ENCODE measurements at regions not wholly inside any gene's neighbourhood (a gene's known extent, or its start where the extent isn't known, plus 50 kb on each side); places are given as distances from the start of the nearest gene placed in this dataset.
"Not testable (repeated sequence)": the region's sequence is repeated elsewhere in the genome, so short reads cannot be mapped to it uniquely, and the experiment has no call there.

DNA sequence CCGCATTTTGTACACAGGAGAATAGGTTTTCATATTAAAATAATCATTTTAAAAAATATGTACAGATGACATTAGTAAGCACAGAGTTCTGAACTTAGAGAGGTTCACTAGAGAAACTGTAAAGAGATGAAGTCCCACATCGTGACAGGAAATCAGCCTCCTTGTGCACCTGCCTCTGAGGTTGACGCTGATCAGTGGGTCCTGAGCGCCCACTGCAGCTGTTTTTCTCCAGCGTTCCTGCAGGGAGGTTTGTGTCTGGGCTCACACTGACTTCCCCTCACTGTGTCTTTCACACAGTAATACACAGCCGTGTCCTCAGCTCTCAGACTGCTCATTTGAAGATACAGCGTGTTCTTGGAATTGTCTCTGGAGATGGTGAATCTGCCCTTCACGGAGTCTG is 561.5 kb downstream of the TMEM121 start:
- Histone ChIP-seq H3K4me1 (no peaks in the 10 kb centered on the region), H3K4me3 (no peak overlapping the region), H3K4me2 (no peak overlapping the region), H3K9me3 (no peaks in the 10 kb centered on the region), H3K27ac (no peak overlapping the region)
- FAIRE-seq (no peak), DNase-seq (ENCODE audit: low read depth in 1 of 2, low spot score in 1 of 2) (no peak), ATAC-seq (no peak)
- POLR2A ChIA-PET, result no interaction called here
- WGBS (ENCODE audit: missing lambda C conversion rate), result 4% methylated on average over 6 of the region's 8 CpGs
- CTCF ChIA-PET, result no interaction called here
- no peak for TF ChIP-seq ESRRA (IDR thresholded peaks at IDR 0.05; ENCODE audit: borderline replicate concordance, low read length)
- TF ChIP-seq, protein P1, sequence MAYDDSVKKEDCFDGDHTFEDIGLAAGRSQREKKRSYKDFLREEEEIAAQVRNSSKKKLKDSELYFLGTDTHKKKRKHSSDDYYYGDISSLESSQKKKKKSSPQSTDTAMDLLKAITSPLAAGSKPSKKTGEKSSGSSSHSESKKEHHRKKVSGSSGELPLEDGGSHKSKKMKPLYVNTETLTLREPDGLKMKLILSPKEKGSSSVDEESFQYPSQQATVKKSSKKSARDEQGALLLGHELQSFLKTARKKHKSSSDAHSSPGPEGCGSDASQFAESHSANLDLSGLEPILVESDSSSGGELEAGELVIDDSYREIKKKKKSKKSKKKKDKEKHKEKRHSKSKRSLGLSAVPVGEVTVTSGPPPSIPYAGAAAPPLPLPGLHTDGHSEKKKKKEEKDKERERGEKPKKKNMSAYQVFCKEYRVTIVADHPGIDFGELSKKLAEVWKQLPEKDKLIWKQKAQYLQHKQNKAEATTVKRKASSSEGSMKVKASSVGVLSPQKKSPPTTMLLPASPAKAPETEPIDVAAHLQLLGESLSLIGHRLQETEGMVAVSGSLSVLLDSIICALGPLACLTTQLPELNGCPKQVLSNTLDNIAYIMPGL (CRISPR knock-in tag; IDR thresholded peaks at IDR 0.05; ENCODE audit: borderline replicate concordance), result no peak
- no peak for TF ChIP-seq MYC (IDR thresholded peaks at IDR 0.05; ENCODE audit: borderline replicate concordance, low read length)
- TF ChIP-seq RARB (CRISPR knock-in tag; IDR thresholded peaks at IDR 0.05), result no peak
- no peak for TF ChIP-seq FOSB (CRISPR knock-in tag; IDR thresholded peaks at IDR 0.05)
- TF ChIP-seq BHLHE40 (IDR thresholded peaks at IDR 0.05; ENCODE audit: low read depth, low read length), result no peak
- TF ChIP-seq, protein P2, sequence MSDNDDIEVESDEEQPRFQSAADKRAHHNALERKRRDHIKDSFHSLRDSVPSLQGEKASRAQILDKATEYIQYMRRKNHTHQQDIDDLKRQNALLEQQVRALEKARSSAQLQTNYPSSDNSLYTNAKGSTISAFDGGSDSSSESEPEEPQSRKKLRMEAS (IDR thresholded peaks at IDR 0.05), result no peak
- no peak for TF ChIP-seq CHD2 (IDR thresholded peaks at IDR 0.05; ENCODE audit: low read length, partially characterized antibody)
- no peak for TF ChIP-seq JUN (IDR thresholded peaks at IDR 0.05)
- TF ChIP-seq, protein P3, sequence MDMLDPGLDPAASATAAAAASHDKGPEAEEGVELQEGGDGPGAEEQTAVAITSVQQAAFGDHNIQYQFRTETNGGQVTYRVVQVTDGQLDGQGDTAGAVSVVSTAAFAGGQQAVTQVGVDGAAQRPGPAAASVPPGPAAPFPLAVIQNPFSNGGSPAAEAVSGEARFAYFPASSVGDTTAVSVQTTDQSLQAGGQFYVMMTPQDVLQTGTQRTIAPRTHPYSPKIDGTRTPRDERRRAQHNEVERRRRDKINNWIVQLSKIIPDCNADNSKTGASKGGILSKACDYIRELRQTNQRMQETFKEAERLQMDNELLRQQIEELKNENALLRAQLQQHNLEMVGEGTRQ (IDR thresholded peaks at IDR 0.05), result no peak
- no peak for TF ChIP-seq HOXB13 (CRISPR knock-in tag; IDR thresholded peaks at IDR 0.05; ENCODE audit: low read depth)
- no peak for TF ChIP-seq CHD4 (IDR thresholded peaks at IDR 0.05; ENCODE audit: borderline replicate concordance)
- TF ChIP-seq POLR2A (IDR thresholded peaks at IDR 0.05; ENCODE audit: low read length), result no peak
- no peak for TF ChIP-seq TFCP2L1 (CRISPR knock-in tag; IDR thresholded peaks at IDR 0.05)
- TF ChIP-seq SMC3 (IDR thresholded peaks at IDR 0.05), result no peak
- no peak for TF ChIP-seq FOSL2 (IDR thresholded peaks at IDR 0.05)
- no peak for TF ChIP-seq FOSL2 (CRISPR knock-in tag; IDR thresholded peaks at IDR 0.05)
- TF ChIP-seq GATA3 (IDR thresholded peaks at IDR 0.05; ENCODE audit: borderline replicate concordance), result no peak
- TF ChIP-seq, protein P4, sequence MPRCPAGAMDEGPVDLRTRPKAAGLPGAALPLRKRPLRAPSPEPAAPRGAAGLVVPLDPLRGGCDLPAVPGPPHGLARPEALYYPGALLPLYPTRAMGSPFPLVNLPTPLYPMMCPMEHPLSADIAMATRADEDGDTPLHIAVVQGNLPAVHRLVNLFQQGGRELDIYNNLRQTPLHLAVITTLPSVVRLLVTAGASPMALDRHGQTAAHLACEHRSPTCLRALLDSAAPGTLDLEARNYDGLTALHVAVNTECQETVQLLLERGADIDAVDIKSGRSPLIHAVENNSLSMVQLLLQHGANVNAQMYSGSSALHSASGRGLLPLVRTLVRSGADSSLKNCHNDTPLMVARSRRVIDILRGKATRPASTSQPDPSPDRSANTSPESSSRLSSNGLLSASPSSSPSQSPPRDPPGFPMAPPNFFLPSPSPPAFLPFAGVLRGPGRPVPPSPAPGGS (IDR thresholded peaks at IDR 0.05), result no peak
- TF ChIP-seq, protein P5, sequence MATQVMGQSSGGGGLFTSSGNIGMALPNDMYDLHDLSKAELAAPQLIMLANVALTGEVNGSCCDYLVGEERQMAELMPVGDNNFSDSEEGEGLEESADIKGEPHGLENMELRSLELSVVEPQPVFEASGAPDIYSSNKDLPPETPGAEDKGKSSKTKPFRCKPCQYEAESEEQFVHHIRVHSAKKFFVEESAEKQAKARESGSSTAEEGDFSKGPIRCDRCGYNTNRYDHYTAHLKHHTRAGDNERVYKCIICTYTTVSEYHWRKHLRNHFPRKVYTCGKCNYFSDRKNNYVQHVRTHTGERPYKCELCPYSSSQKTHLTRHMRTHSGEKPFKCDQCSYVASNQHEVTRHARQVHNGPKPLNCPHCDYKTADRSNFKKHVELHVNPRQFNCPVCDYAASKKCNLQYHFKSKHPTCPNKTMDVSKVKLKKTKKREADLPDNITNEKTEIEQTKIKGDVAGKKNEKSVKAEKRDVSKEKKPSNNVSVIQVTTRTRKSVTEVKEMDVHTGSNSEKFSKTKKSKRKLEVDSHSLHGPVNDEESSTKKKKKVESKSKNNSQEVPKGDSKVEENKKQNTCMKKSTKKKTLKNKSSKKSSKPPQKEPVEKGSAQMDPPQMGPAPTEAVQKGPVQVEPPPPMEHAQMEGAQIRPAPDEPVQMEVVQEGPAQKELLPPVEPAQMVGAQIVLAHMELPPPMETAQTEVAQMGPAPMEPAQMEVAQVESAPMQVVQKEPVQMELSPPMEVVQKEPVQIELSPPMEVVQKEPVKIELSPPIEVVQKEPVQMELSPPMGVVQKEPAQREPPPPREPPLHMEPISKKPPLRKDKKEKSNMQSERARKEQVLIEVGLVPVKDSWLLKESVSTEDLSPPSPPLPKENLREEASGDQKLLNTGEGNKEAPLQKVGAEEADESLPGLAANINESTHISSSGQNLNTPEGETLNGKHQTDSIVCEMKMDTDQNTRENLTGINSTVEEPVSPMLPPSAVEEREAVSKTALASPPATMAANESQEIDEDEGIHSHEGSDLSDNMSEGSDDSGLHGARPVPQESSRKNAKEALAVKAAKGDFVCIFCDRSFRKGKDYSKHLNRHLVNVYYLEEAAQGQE (IDR thresholded peaks at IDR 0.05), result no peak
- no peak for TF ChIP-seq NFE2L2 (conservative IDR thresholded peaks at IDR 0.05; ENCODE audit: low read length)

DNA sequence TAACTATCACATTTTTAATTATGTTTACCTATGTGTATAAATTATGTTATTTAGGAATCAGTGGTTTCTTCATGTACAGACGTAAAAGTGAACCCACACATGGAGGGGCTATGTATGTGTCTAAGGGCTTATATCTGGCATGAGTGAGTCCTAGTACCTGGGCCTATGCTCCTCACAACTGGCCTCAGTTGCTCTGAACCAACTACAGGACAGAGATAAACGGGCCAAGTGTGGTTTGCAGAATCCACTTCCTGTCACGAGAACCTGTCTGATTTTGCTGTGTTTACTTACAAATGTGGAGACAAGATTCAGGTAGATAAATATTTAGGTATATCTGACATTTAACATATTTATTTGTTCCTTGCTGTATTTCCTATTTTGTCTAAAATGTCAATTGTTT is 562.5 kb downstream of the TMEM121 start:
- FAIRE-seq; H3K9me3 ChIP-seq; H3K27ac ChIP-seq; H3K4me2 ChIP-seq; H3K4me1 ChIP-seq; CTCF ChIA-PET; H3K4me3 ChIP-seq; POLR2A ChIA-PET; DNase-seq (ENCODE audit: low read depth in 1 of 2, low spot score in 1 of 2); ATAC-seq: not testable (repeated sequence)
- WGBS (ENCODE audit: missing lambda C conversion rate), result 25% methylated on average over 3 of the region's 3 CpGs
